NCI-H1105 (cell line): ENCODE measurements at regions not wholly inside any gene's neighbourhood (a gene's known extent, or its start where the extent isn't known, plus 50 kb on each side); places are given as distances from the start of the nearest gene placed in this dataset.
"Not testable (repeated sequence)": the region's sequence is repeated elsewhere in the genome, so short reads cannot be mapped to it uniquely, and the experiment has no call there.

Experiments used
- DNase-seq: peaks from one replicate; lab custom pipeline; 2025; lab: John Stamatoyannopoulos, UW

GRCh38 chr10:52599551-52600200, 172.9 kb downstream of the MBL2 start:
- no peak for DNase-seq

DNA sequence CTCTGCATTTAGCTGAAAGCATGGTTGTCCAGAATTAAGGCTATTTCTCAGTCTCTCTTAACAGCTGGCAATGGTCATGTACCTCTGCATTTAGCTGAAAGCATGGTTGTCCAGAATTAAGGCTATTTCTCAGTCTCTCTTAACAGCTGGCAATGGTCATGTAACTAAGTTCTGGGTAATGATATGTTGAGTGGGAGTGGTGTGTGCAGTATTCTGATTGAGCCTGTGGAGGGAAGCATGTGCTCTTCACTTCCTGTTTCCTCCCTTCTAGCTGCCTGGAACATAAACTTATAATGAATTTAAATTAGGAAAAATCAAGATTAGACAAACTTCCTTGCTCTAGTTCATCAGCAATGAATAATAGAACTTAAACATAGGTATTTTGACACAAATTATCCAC, 168.5 kb downstream of the MBL2 start:
- DNase-seq = not testable (repeated sequence)

DNA sequence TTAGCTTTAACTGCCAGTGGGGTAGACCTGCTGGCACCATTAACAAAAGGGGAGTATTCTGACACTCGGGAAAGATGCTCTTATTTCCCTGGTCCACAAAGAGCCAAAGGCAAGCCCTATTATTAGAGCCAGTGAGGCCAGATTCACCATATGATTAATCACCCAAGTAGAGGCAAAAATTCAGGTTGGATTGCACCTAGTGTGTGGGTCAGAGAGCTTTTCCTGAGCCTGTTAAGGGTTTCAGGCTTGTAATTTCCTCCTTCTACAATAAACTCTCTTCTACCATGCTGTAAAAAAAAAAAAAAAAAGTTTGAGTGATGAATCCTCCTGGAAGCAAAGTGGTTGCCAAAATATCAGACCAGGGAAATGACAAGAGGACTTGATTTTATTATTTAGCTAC, 163.5 kb downstream of the MBL2 start:
- no peak for DNase-seq

GRCh38 chr10:52609626-52610240, 162.9 kb downstream of the MBL2 start:
- DNase-seq = no peak

DNA sequence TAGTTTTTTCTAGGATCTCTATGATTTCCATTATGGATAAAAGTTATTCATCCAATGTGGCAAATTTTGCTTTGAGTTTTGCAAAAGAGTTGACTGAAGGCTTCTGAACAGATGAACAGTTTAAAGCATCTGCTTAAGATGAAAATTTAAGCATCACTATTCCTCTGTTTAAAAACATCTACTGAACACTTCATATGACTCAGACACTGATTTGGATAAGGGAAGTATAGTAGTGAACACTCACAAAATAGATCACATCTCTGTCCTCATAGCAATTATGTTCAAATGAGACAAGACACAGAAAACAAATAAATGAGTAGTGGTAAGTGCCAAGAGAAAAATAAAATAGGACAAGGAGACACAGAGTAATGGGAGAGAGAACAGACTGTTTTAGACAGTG, 157.3 kb downstream of the MBL2 start:
- no peak for DNase-seq

DNA sequence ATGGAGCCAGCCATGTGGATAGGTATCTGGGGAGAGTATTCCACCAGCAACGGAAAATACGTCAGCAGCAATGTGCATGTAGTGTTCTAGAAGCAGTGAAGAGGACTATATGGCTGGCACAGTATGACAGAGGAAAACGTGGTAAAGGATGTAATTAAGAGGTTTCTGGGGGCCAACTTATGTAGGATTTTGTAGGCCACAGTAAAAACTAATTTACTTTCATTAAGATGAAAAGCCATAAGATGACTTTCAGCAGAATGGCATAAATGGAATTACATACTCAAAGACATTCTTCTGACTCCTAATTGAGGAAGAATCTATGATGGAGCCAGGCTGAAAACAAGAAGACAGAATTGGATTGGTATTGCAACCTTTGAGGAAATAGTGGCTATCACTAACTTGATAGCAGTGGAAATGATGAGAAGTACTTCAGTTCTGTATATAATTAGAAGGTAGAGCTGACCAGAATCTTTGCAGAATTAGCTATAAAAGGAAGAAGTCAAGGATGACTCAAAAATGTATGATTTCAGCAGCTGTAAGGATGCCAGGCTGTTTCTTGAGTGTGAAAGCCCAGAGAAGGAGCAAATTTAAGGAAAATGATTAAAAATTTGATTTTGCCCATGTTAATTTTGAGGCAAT, 156.7 kb downstream of the MBL2 start:
- DNase-seq = no peak

GRCh38 chr10:52616395-52616764, 156.2 kb downstream of the MBL2 start:
- DNase-seq = no peak

DNA sequence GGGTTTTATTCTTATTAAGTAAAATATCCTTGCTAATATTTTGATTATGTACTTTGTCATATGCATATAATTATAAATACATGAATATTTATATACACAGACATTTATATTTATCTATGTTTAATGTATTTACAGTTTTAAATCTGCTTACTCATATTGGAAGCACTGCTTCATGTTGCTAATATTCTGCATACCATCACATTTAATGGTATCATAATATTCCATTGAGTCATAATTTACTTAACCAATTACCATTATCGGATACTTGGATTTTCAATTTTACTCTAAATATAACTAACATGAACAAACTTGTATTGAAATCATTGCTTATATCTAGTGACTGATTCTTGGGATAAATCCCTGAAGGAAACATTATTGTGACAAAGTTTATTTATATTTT, 155.2 kb downstream of the MBL2 start:
- DNase-seq = no peak

DNA sequence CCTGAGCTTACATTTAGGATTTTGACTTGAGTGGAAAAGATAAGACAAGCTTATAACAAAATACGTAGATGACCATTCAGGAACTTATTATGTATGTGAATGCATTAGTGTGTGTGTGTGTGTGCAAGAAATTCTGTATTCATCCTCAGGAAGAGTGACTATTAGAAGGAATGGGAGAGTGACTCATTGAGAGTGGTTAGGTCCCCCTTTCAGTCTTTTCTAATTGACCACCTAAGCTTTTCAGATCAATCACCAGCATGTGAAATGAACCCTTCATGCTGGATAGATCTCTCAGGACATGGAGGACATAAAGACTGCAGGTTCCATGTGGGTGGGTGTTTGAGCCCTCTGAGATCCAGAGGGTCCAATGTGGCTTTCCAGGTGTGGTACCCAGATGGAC, 153.5 kb downstream of the MBL2 start:
- no peak for DNase-seq

GRCh38 chr10:52621635-52622079, 150.9 kb downstream of the MBL2 start:
- no peak for DNase-seq

GRCh38 chr10:52623761-52624160, 148.8 kb downstream of the MBL2 start:
- no peak for DNase-seq

DNA sequence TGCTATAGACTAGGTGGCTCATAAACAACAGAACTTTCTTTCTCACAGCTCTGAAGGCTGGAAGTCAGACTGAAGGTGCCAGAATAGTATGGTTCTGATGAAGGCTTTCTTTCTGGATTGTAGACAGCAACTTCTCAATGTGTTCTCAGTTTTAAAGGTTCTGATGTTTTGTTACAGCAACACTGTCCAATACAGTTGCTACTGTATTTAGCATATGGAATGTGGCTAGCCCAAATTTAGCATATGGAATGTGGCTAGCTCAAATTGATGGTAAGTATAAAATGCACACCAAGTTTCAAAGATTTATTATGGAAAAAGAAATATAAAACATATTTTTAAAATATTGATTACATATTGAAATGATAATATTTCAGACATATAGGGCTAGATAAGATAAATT, 145.3 kb downstream of the MBL2 start:
- no peak for DNase-seq

GRCh38 chr10:52631146-52631545, 141.4 kb downstream of the MBL2 start:
- no peak for DNase-seq

GRCh38 chr10:52631648-52632047, 140.9 kb downstream of the MBL2 start:
- no peak for DNase-seq

- no peak for DNase-seq
Measured at GRCh38 chr10:52632591-52632990, 140.0 kb downstream of the MBL2 start.

- no peak for DNase-seq
Measured at GRCh38 chr10:52633266-52633665, 139.3 kb downstream of the MBL2 start.

DNA sequence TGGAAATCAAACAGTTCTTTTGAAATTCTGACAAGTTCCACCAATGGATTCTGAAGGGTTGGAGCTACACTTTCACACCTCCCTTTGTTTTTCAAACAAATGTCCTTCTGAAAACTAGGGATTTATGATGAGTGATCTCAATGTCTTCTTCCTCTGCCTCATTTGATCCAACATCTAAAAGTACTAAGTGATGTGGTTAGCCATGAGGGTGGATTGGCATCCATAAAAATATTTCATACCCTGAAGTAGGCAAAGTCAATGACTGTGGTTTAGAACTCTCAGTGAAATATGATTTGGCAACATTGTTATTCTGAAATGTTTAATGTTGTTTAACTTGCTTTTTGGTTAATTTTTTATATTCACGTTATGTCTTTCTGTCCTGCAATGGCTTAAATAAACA, 136.9 kb downstream of the MBL2 start:
- no peak for DNase-seq

DNA sequence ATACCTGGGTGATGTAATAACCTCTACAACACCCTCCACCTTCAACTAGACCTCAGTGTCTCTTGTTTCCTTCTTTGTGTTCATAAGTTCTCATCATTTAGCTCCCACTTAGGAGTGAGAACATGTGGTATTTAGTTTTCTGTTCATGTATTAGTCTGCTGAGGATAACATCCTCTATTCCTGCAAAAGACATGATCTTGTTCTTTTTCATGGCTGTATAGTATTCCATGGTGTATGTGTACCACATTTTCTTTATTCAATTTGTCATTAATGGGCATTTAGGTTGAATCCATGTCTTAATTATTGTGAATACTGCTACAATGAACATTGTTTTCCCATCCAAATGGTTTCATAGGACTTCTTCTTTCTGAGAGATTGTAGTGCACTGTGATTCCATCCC, 135.7 kb downstream of the MBL2 start:
- DNase-seq = no peak

DNA sequence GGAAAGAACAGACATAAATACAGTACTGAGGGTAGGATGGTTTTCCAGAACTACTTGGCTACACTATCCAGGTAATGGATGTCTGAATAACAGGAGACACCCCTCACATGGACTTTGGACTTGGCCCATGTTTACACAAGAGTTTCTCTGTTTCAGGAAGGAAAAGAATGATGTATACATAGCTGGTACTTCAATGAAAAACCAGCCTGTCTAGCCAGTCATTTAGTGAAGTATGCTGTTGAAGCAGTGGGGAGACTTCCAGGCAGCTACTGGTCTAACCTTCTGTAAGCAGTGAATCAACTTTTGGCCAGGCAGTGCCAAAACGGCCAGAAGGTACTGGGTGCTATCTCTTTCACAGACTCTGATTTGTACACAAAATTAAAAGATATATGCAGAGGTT, 135.0 kb downstream of the MBL2 start:
- no peak for DNase-seq

- DNase-seq = no peak
Measured at GRCh38 chr10:52639652-52640051, 132.9 kb downstream of the MBL2 start.

- DNase-seq = no peak
Measured at GRCh38 chr10:52642208-52642607, 130.4 kb downstream of the MBL2 start.

- DNase-seq = no peak
Measured at GRCh38 chr10:52644373-52645186, 128.0 kb downstream of the MBL2 start.
